SK-N-SH treated with all-trans-retinoic acid at 6 μM for 48 hours (cell line): ENCODE measurements at regions not wholly inside any gene's neighbourhood (a gene's known extent, or its start where the extent isn't known, plus 50 kb on each side); places are given as distances from the start of the nearest gene placed in this dataset.

Experiments used
- ATAC-seq: fragments of 200-7000 bp; cut with Tn5 transposase; 3 replicates; pipeline ENCODE4 v1.9.1; 2020; ENCODE audit warnings: mild to moderate bottlenecking, moderate library complexity
- BACH2 ChIP-seq: fragments of 250-450 bp; sonication (Bioruptor Pico); IDR thresholded peaks from 2 replicates; pipeline ENCODE4 v1.9.0; 2021; ENCODE audit warnings: mild to moderate bottlenecking, borderline replicate concordance
- CSDC2 ChIP-seq: fragments of 250-450 bp; sonication (Bioruptor Pico); IDR thresholded peaks from 2 replicates; pipeline ENCODE4 v1.5.0; 2020; ENCODE audit warnings: mild to moderate bottlenecking, moderate library complexity
- GLIS3 ChIP-seq: fragments of 250-450 bp; sonication (Bioruptor Pico); IDR thresholded peaks from 2 replicates; pipeline ENCODE4 v1.5.0; 2020; ENCODE audit warnings: mild to moderate bottlenecking, moderate library complexity
- ISL1 ChIP-seq: fragments of 250-450 bp; sonication (Bioruptor Pico); IDR thresholded peaks from 2 replicates; pipeline ENCODE4 v2.1.2; 2022; ENCODE audit warnings: mild to moderate bottlenecking, moderate library complexity
- OSR1 ChIP-seq: fragments of 250-450 bp; sonication (Bioruptor Pico); IDR thresholded peaks from 2 replicates; pipeline ENCODE4 v1.8.0; 2022; ENCODE audit warnings: moderate library complexity, mild to moderate bottlenecking, inconsistent platforms
- PPARA ChIP-seq: fragments of 250-450 bp; sonication (Bioruptor Pico); IDR thresholded peaks from 2 replicates; pipeline ENCODE4 v1.5.0; 2020; ENCODE audit warnings: mild to moderate bottlenecking, borderline replicate concordance
- RARB ChIP-seq: fragments of 250-450 bp; sonication (Bioruptor Pico); IDR thresholded peaks from 2 replicates; pipeline ENCODE4 v1.8.0; 2021; ENCODE audit warnings: mild to moderate bottlenecking, moderate library complexity
- SNAI2 ChIP-seq: fragments of 250-450 bp; sonication (Bioruptor Pico); IDR thresholded peaks from 2 replicates; pipeline ENCODE4 v1.5.0; 2020; ENCODE audit warnings: mild to moderate bottlenecking, moderate library complexity
- TCF4 ChIP-seq: fragments of 250-450 bp; sonication (Bioruptor Pico); IDR thresholded peaks from 2 replicates; pipeline ENCODE4 v1.8.0; 2021; ENCODE audit warnings: mild to moderate bottlenecking, moderate library complexity, borderline replicate concordance
- TOX ChIP-seq: fragments of 250-450 bp; sonication (Bioruptor Pico); IDR thresholded peaks from 2 replicates; pipeline ENCODE4 v1.8.0; 2021; ENCODE audit warnings: mild to moderate bottlenecking, moderate library complexity, borderline replicate concordance
- ZC3H10 ChIP-seq: fragments of 250-450 bp; sonication (Bioruptor Pico); IDR thresholded peaks from 2 replicates; pipeline ENCODE4 v1.5.1; 2021; ENCODE audit warnings: mild to moderate bottlenecking, moderate library complexity
- ZFP3 ChIP-seq: fragments of 250-450 bp; sonication (Bioruptor Pico); IDR thresholded peaks from 2 replicates; pipeline ENCODE4 v1.5.0; 2020; ENCODE audit warnings: mild to moderate bottlenecking, moderate library complexity
- ZNF565 ChIP-seq: fragments of 450-650 bp; formaldehyde crosslinking; conservative IDR thresholded peaks from 2 replicates; pipeline ENCODE4 v1.5.0; 2020; ENCODE audit warnings: low read depth, mild to moderate bottlenecking, moderate library complexity
- ZNF70 ChIP-seq: fragments of 450-650 bp; formaldehyde crosslinking; IDR thresholded peaks from 2 replicates; pipeline ENCODE4 v1.5.0; 2020; ENCODE audit warnings: mild to moderate bottlenecking, moderate library complexity
- ZNF8 ChIP-seq: fragments of 450-650 bp; formaldehyde crosslinking; IDR thresholded peaks from 2 replicates; pipeline ENCODE4 v1.5.0; 2020; ENCODE audit warnings: mild to moderate bottlenecking, moderate library complexity
- TF ChIP-seq, protein P1 (sequence below): fragments of 250-450 bp; sonication (Bioruptor Pico); IDR thresholded peaks from 2 replicates; pipeline ENCODE4 v1.8.0; 2021; ENCODE audit warnings: low read depth, mild to moderate bottlenecking, moderate library complexity, borderline replicate concordance
- TF ChIP-seq, protein P2 (sequence below): fragments of 250-450 bp; sonication (Bioruptor Pico); IDR thresholded peaks from 2 replicates; pipeline ENCODE4 v1.8.0; 2020; ENCODE audit warnings: mild to moderate bottlenecking, moderate library complexity, borderline replicate concordance
- TF ChIP-seq, protein P3 (sequence below): fragments of 250-450 bp; sonication (Bioruptor Pico); IDR thresholded peaks from 2 replicates; pipeline ENCODE4 v1.5.1; 2020; ENCODE audit warnings: low read depth, mild to moderate bottlenecking, moderate library complexity
- TF ChIP-seq, protein P4 (sequence below): fragments of 250-450 bp; sonication (Bioruptor Pico); IDR thresholded peaks from 2 replicates; pipeline ENCODE4 v1.5.1; 2021; ENCODE audit warnings: mild to moderate bottlenecking, moderate library complexity

DNA sequence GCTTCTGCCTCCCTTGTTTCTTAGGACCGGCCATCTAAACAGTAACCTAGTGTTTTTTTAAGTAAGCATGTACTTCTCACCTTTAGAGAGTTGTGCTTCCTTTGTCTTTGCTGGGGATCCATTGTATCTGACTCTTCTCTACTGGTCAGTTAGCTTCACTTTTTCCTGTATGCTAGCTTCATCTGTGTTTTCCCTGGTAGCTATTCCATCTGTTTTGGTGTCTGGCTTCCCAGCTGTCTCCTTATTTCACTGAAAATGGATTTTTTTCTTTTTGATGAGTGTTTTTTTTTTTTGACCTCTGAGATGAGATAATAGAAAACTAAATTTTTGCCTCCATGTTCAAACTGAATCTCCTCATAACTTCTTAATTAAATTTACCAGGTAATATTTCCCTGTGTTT, 637.0 kb upstream of the SLC10A2 start:
- no peak for ATAC-seq
- no peak for TF ChIP-seq ISL1
- TF ChIP-seq ZNF565 (CRISPR knock-in tag): no peak
- TF ChIP-seq OSR1 (CRISPR knock-in tag): no peak
- TF ChIP-seq SNAI2 (CRISPR knock-in tag): no peak
- no peak for TF ChIP-seq RARB
- no peak for TF ChIP-seq ZFP3 (CRISPR knock-in tag)
- TF ChIP-seq, protein P1, sequence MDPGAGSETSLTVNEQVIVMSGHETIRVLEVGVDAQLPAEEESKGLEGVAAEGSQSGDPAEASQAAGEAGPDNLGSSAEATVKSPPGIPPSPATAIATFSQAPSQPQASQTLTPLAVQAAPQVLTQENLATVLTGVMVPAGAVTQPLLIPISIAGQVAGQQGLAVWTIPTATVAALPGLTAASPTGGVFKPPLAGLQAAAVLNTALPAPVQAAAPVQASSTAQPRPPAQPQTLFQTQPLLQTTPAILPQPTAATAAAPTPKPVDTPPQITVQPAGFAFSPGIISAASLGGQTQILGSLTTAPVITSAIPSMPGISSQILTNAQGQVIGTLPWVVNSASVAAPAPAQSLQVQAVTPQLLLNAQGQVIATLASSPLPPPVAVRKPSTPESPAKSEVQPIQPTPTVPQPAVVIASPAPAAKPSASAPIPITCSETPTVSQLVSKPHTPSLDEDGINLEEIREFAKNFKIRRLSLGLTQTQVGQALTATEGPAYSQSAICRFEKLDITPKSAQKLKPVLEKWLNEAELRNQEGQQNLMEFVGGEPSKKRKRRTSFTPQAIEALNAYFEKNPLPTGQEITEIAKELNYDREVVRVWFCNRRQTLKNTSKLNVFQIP (CRISPR knock-in tag): no peak
- TF ChIP-seq, protein P2, sequence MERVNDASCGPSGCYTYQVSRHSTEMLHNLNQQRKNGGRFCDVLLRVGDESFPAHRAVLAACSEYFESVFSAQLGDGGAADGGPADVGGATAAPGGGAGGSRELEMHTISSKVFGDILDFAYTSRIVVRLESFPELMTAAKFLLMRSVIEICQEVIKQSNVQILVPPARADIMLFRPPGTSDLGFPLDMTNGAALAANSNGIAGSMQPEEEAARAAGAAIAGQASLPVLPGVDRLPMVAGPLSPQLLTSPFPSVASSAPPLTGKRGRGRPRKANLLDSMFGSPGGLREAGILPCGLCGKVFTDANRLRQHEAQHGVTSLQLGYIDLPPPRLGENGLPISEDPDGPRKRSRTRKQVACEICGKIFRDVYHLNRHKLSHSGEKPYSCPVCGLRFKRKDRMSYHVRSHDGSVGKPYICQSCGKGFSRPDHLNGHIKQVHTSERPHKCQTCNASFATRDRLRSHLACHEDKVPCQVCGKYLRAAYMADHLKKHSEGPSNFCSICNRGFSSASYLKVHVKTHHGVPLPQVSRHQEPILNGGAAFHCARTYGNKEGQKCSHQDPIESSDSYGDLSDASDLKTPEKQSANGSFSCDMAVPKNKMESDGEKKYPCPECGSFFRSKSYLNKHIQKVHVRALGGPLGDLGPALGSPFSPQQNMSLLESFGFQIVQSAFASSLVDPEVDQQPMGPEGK (CRISPR knock-in tag): no peak

DNA sequence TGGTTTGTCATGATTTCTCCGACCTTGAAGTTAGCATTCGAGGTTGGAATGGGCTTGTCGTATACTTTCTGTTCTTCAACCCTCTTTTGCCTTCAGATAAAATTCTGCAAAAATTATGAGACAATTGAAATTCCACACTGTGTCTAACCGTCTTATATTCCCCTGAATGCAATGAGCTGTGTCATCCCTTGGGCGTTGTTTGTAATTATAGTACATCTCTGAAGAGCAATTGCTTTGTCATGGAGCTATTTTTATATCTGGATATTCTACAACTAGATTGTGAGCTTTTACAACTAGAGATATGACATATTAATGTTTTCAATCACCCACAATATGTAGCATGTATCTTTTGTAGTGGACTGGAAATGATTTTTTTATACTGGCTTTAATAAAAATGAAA, 631.8 kb upstream of the SLC10A2 start:
- no peak for TF ChIP-seq ZC3H10 (CRISPR knock-in tag)
- TF ChIP-seq, protein P3, sequence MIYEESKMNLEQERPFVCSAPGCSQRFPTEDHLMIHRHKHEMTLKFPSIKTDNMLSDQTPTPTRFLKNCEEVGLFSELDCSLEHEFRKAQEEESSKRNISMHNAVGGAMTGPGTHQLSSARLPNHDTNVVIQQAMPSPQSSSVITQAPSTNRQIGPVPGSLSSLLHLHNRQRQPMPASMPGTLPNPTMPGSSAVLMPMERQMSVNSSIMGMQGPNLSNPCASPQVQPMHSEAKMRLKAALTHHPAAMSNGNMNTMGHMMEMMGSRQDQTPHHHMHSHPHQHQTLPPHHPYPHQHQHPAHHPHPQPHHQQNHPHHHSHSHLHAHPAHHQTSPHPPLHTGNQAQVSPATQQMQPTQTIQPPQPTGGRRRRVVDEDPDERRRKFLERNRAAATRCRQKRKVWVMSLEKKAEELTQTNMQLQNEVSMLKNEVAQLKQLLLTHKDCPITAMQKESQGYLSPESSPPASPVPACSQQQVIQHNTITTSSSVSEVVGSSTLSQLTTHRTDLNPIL: no peak
- TF ChIP-seq CSDC2 (CRISPR knock-in tag): no peak
- no peak for TF ChIP-seq ZFP3 (CRISPR knock-in tag)
- no peak for TF ChIP-seq GLIS3 (CRISPR knock-in tag)
- TF ChIP-seq, protein P4, sequence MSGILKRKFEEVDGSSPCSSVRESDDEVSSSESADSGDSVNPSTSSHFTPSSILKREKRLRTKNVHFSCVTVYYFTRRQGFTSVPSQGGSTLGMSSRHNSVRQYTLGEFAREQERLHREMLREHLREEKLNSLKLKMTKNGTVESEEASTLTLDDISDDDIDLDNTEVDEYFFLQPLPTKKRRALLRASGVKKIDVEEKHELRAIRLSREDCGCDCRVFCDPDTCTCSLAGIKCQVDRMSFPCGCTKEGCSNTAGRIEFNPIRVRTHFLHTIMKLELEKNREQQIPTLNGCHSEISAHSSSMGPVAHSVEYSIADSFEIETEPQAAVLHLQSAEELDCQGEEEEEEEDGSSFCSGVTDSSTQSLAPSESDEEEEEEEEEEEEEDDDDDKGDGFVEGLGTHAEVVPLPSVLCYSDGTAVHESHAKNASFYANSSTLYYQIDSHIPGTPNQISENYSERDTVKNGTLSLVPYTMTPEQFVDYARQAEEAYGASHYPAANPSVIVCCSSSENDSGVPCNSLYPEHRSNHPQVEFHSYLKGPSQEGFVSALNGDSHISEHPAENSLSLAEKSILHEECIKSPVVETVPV (CRISPR knock-in tag): no peak
- no peak for TF ChIP-seq TCF4
- TF ChIP-seq ZNF70 (CRISPR knock-in tag): no peak
- no peak for TF ChIP-seq ISL1
- TF ChIP-seq BACH2 (CRISPR knock-in tag): no peak
- TF ChIP-seq TOX (CRISPR knock-in tag): no peak
- no peak for TF ChIP-seq OSR1 (CRISPR knock-in tag)
- TF ChIP-seq, protein P2 (CRISPR knock-in tag): no peak
- TF ChIP-seq, protein P1 (CRISPR knock-in tag): no peak
- ATAC-seq: no peak

DNA sequence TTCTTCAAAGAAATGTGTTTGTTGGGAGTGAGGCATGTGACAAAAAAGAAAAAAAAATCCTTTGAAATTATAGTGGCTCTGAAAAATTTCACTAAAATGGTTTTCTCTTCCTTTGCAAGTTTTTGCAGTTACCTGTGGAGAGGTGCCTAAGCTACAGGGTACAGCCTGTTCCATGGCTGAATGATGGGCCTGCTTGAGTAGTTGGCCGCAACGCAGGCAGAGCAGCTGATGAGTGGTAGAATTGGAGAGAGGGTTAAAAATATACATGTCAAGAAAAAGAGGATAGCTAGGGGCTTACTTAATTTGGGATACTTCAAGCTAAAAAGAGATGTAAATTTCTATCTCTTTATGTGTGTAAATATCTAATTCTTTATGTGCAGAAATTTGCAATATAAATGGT, 629.1 kb upstream of the SLC10A2 start:
- TF ChIP-seq PPARA (CRISPR knock-in tag): no peak
- no peak for TF ChIP-seq ZNF8
- no peak for TF ChIP-seq ZC3H10 (CRISPR knock-in tag)
- TF ChIP-seq SNAI2 (CRISPR knock-in tag): no peak
- ATAC-seq: no peak

DNA sequence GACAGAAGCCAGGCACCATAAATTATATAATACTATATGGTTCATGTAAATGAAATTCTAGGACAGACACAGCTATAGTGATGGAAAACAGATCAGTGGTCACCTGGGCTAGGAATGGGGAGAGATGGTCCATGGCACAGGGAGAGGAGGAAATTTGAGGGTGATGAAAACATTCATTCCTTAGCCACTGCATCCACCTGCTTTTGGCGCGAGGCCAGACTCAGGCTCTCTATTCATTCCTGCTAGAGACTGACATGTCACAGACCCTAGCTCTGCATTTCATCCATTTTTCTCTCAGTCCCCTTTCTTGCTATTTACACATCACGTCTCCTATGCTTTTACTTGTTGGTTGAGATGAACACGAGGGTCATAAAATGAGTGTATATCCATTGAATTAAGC, 628.3 kb upstream of the SLC10A2 start:
- no peak for ATAC-seq
- TF ChIP-seq, protein P3: no peak
- TF ChIP-seq BACH2 (CRISPR knock-in tag): no peak
